OCI-LY7 (cell line): ENCODE measurements at regions not wholly inside any gene's neighbourhood (a gene's known extent, or its start where the extent isn't known, plus 50 kb on each side); places are given as distances from the start of the nearest gene placed in this dataset.

Experiments used
- BruUV-seq: library from RNA; stranded (reverse); fragments of 400-500 nt; replicated peaks from 2 replicates; lab custom pipeline; 2021; lab: Mats Ljungman, UMichigan
- CTCF ChIA-PET: fragments of 300-600 bp; sonication (Branson Sonifier 250); formaldehyde crosslinking; loops from one replicate; lab custom pipeline; 2022; ENCODE audit warnings: antibody characterized with exemption; ENCODE audit not compliant: unreplicated experiment; lab: Charles Lee
- POLR2A ChIA-PET: fragments of 300-600 bp; sonication (Branson Sonifier 250); formaldehyde crosslinking; loops from one replicate; lab custom pipeline; 2022; ENCODE audit warnings: antibody characterized with exemption; lab: Charles Lee
- DNase-seq: peaks from one replicate; pipeline ENCODE4 v3.0.0-alpha.2; 2015; ENCODE audit warnings: low spot score
- H2AFZ ChIP-seq: fragments of 200-600 bp; sonication (generic), shearing (Covaris generic); 2 replicates; pipeline ENCODE4 v1.6.1; 2014; ENCODE audit warnings: mild to moderate bottlenecking, antibody characterized with exemption, low read length, moderate library complexity
- H3K27ac ChIP-seq: fragments of 200-600 bp; sonication (generic); 2 replicates; pipeline ENCODE4 v1.5.1; 2014; ENCODE audit warnings: mixed run types, low read depth, mild to moderate bottlenecking, moderate library complexity, low read length, inconsistent platforms; ENCODE audit not compliant: poor library complexity, severe bottlenecking
- H3K36me3 ChIP-seq: fragments of 200-600 bp; sonication (generic); 2 replicates; pipeline ENCODE4 v1.6.1; 2014; ENCODE audit warnings: mild to moderate bottlenecking, antibody characterized with exemption, low read length, moderate library complexity, mixed read lengths; ENCODE audit not compliant: insufficient read depth
- H3K4me1 ChIP-seq: fragments of 200-600 bp; sonication (generic); 2 replicates; pipeline ENCODE4 v1.5.1; 2014; ENCODE audit warnings: mild to moderate bottlenecking, low read length; ENCODE audit not compliant: insufficient read depth, poor library complexity, severe bottlenecking
- H3K4me2 ChIP-seq: fragments of 200-600 bp; sonication (generic); 2 replicates; pipeline ENCODE4 v1.6.1; 2014; ENCODE audit warnings: mild to moderate bottlenecking, low read length
- H3K4me3 ChIP-seq: fragments of 200-600 bp; sonication (generic); 2 replicates; pipeline ENCODE4 v1.5.1; 2014; ENCODE audit warnings: mild to moderate bottlenecking, low read depth, low read length; ENCODE audit not compliant: poor library complexity, severe bottlenecking
- H3K79me2 ChIP-seq: fragments of 200-600 bp; sonication (generic); 2 replicates; pipeline ENCODE4 v1.6.1; 2016; ENCODE audit warnings: low read depth, mild to moderate bottlenecking, low read length, moderate library complexity, mixed read lengths; ENCODE audit not compliant: insufficient read depth
- H3K9me2 ChIP-seq: fragments of 200-600 bp; sonication (generic); 2 replicates; pipeline ENCODE4 v1.6.1; 2016; ENCODE audit warnings: mild to moderate bottlenecking, low read length, mixed read lengths; ENCODE audit not compliant: insufficient read depth
- H3K9me3 ChIP-seq: fragments of 200-600 bp; sonication (generic); 2 replicates; pipeline ENCODE4 v1.6.1; 2014; ENCODE audit warnings: mild to moderate bottlenecking, mixed run types, low read length, mixed read lengths
- H4K20me1 ChIP-seq: fragments of 200-600 bp; sonication (generic); 2 replicates; pipeline ENCODE4 v1.6.1; 2014; ENCODE audit warnings: mild to moderate bottlenecking, antibody characterized with exemption, low read length, moderate library complexity, mixed read lengths; ENCODE audit not compliant: insufficient read depth
- CTCF ChIP-seq: fragments of 200-600 bp; sonication (generic); conservative IDR thresholded peaks from 2 replicates; pipeline ENCODE4 v1.5.1; 2014; ENCODE audit warnings: mild to moderate bottlenecking, antibody characterized with exemption, low read length, moderate library complexity, mixed read lengths
- EZH2phosphoT487 ChIP-seq: fragments of 200-600 bp; sonication (generic); IDR thresholded peaks from 2 replicates; pipeline ENCODE4 v1.6.1; 2018; ENCODE audit warnings: low read depth, borderline replicate concordance, mild to moderate bottlenecking, mixed run types, antibody characterized with exemption, low read length, moderate library complexity, mixed read lengths
- intact Hi-C: fragments of 100-400 bp; cut with micrococcal nuclease; formaldehyde crosslinking; loops from one replicate; pipeline ENCODE4 v1.10.0; 2022; ENCODE audit not compliant: unreplicated experiment

- no peaks in the 10 kb centered on the region for H3K36me3 ChIP-seq
- POLR2A ChIA-PET = no interaction called here
- no peak overlapping the region for H2AFZ ChIP-seq
- H3K4me2 ChIP-seq = no peak overlapping the region
- no peaks in the 10 kb centered on the region for H3K9me2 ChIP-seq
- no peak for DNase-seq
- intact Hi-C loops = no loop called here
- 0 out of 2 replicates have a peak, but pooled peaks cover 8% of the 10 kb centered on the region for H3K9me3 ChIP-seq
- no peak for TF ChIP-seq CTCF
- no peak for TF ChIP-seq EZH2phosphoT487
- no peaks in the 10 kb centered on the region for H3K79me2 ChIP-seq
- CTCF ChIA-PET = no interaction called here
- BruUV-seq = no TSS peak
- H3K4me1 ChIP-seq = no peaks in the 10 kb centered on the region
- H4K20me1 ChIP-seq = no peaks in the 10 kb centered on the region
- H3K4me3 ChIP-seq = no peak overlapping the region
- H3K27ac ChIP-seq = no peak overlapping the region
Measured at GRCh38 chr4:19780871-19781270, 470.8 kb upstream of the SLIT2 start.

DNA sequence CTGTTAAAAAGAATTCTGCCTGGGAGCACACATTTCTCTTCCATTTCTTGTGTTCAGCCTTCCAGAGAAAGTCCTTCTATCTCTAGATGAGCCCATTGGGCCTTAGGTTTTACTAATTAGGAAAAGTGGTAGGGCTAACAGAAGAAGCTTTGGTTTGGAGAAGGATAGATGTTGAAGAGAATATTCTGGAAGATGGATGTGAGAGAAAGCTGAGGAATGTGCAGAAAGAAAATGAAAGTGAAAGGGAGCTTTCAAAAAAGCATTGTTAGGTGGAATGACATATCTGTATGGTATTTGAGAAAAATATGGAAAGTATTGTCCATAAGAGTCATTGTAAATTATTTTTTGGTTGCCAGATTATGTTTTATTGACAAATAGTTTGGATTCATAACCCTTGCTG is 474.8 kb upstream of the SLIT2 start:
- POLR2A ChIA-PET = interaction anchor here (1.2 to 1.5 kb wide), 2 partner anchors 11 to 12 kb away, joined by 3 read pairs; no protein-coding TSS in a partner anchor
- no peaks in the 10 kb centered on the region for H4K20me1 ChIP-seq
- H3K27ac ChIP-seq = no peak overlapping the region
- no peaks in the 10 kb centered on the region for H3K4me1 ChIP-seq
- no TSS peak for BruUV-seq
- no peaks in the 10 kb centered on the region for H3K36me3 ChIP-seq
- no peak overlapping the region for H3K4me3 ChIP-seq
- H2AFZ ChIP-seq = no peak overlapping the region
- intact Hi-C loops = no loop called here
- no peaks in the 10 kb centered on the region for H3K9me2 ChIP-seq
- H3K79me2 ChIP-seq = no peaks in the 10 kb centered on the region
- H3K4me2 ChIP-seq = no peak overlapping the region
- TF ChIP-seq EZH2phosphoT487 (no peak), CTCF (no peak)
- no peaks in the 10 kb centered on the region for H3K9me3 ChIP-seq
- DNase-seq = no peak
- CTCF ChIA-PET = no interaction called here

- ChIA-PET CTCF (no interaction called here), POLR2A (interaction anchor here (1.5 kb wide), 1 partner anchor 13 kb away, joined by 3 read pairs; no protein-coding TSS in a partner anchor)
- Histone ChIP-seq H4K20me1 (no peaks in the 10 kb centered on the region), H3K9me3 (no peaks in the 10 kb centered on the region), H3K79me2 (no peaks in the 10 kb centered on the region), H3K36me3 (no peaks in the 10 kb centered on the region), H3K9me2 (no peaks in the 10 kb centered on the region), H3K4me2 (no peak overlapping the region), H3K4me1 (no peaks in the 10 kb centered on the region), H3K27ac (no peak overlapping the region), H3K4me3 (no peak overlapping the region), H2AFZ (no peak overlapping the region)
- BruUV-seq = no TSS peak
- TF ChIP-seq EZH2phosphoT487 (no peak), CTCF (no peak)
- intact Hi-C loops = no loop called here
- no peak for DNase-seq
Measured at GRCh38 chr4:19776021-19776459, 475.7 kb upstream of the SLIT2 start.
